ENCODE measurements at regions not wholly inside any gene's neighbourhood (a gene's known extent, or its start where the extent isn't known, plus 50 kb on each side); places are given as distances from the start of the nearest gene placed in this dataset.

GRCh38 chr6:9647599-9647998 lies 767.3 kb downstream of the TFAP2A start:
- DNase-seq = no peak

- no peak for DNase-seq
Observed at GRCh38 chr6:9647071-9647445, 767.8 kb downstream of the TFAP2A start.

- no peak for DNase-seq
Observed at GRCh38 chr6:9646342-9647070, 768.4 kb downstream of the TFAP2A start.

- no peak for DNase-seq
Observed at GRCh38 chr6:9638861-9639260, 776.0 kb downstream of the TFAP2A start.

- no peak for DNase-seq
Observed at GRCh38 chr6:9634776-9635175, 780.1 kb downstream of the TFAP2A start.

- no peak for DNase-seq
Observed at GRCh38 chr6:9632026-9632425, 782.8 kb downstream of the TFAP2A start.

- no peak for DNase-seq
Observed at GRCh38 chr6:9628819-9629218, 786.1 kb downstream of the TFAP2A start.

GRCh38 chr6:9627916-9628315 lies 787.0 kb downstream of the TFAP2A start:
- no peak for DNase-seq

GRCh38 chr6:9623985-9624384 lies 790.9 kb downstream of the TFAP2A start:
- no peak for DNase-seq

- no peak for DNase-seq
Observed at GRCh38 chr6:9623228-9623832, 791.5 kb downstream of the TFAP2A start.

- no peak for DNase-seq
Observed at GRCh38 chr6:9621276-9621675, 793.6 kb downstream of the TFAP2A start.

- no peak for DNase-seq
Observed at GRCh38 chr6:9620687-9621086, 794.2 kb downstream of the TFAP2A start.

- DNase-seq = no peak
Observed at GRCh38 chr6:9620263-9620662, 794.6 kb downstream of the TFAP2A start.

- no peak for DNase-seq
Observed at GRCh38 chr6:9614778-9615177, 800.1 kb downstream of the TFAP2A start.

GRCh38 chr6:9612489-9612888 lies 802.4 kb downstream of the TFAP2A start:
- DNase-seq = no peak

- DNase-seq = no peak
Observed at GRCh38 chr6:9610620-9611415, 804.1 kb downstream of the TFAP2A start.

GRCh38 chr6:9606435-9607134 lies 808.3 kb downstream of the TFAP2A start:
- DNase-seq = no peak

- no peak for DNase-seq
Observed at GRCh38 chr6:9594746-9595145, 820.1 kb downstream of the TFAP2A start.

GRCh38 chr6:9593554-9593953 lies 821.3 kb downstream of the TFAP2A start:
- no peak for DNase-seq

- DNase-seq = no peak
Observed at GRCh38 chr6:9583753-9584352, 831.0 kb downstream of the TFAP2A start.

- no peak for DNase-seq
Observed at GRCh38 chr6:9581155-9581554, 833.7 kb downstream of the TFAP2A start.

- DNase-seq = no peak
Observed at GRCh38 chr6:9576521-9576920, 838.4 kb downstream of the TFAP2A start.

- no peak for DNase-seq
Observed at GRCh38 chr6:9566096-9566495, 848.8 kb downstream of the TFAP2A start.

Measured in stimulated activated CD4-positive, alpha-beta T cell treated with anti-CD3 and anti-CD28 coated beads, Interleukin-4, amount 100 ng/mL, for 4 hours (primary cell).